ENCODE measurements at regions not wholly inside any gene's neighbourhood (a gene's known extent, or its start where the extent isn't known, plus 50 kb on each side); places are given as distances from the start of the nearest gene placed in this dataset.

GRCh38 chr19:30880151-30880550 is 469.1 kb downstream of the TSHZ3 start:
- Histone ChIP-seq H3K4me1 (replicated peaks in 1 of 4; ENCODE audit: control insufficient read depth in 3 of 4, insufficient read depth in 4 of 4, low read length in 3 of 4) (no peaks in the 10 kb centered on the region), H3K18ac (ENCODE audit: extremely low read depth, low read length) (no peak overlapping the region), H3K14ac (ENCODE audit: insufficient read length) (no peak overlapping the region), H4K20me1 (replicated peaks in 1 of 2; ENCODE audit: control insufficient read depth in 1 of 2, insufficient read depth in 2 of 2, low read length in 2 of 2) (no peaks in the 10 kb centered on the region), H3K23ac (ENCODE audit: insufficient read length) (no peak overlapping the region), H3K23me2 (ENCODE audit: low read depth, low read length) (no peaks in the 10 kb centered on the region), H2BK15ac (ENCODE audit: low read length) (no peak overlapping the region), H2AK5ac (ENCODE audit: low read depth, low read length) (no peak overlapping the region), H3K9me3 (ENCODE audit: insufficient read depth in 2 of 2, low read depth in 1 of 2, low read length in 1 of 2) (0 out of 4 replicates have a peak, but pooled peaks cover 0 to 2% of the 10 kb centered on the region in 2 experiments), H4K8ac (ENCODE audit: extremely low read depth, insufficient read depth, low read length) (no peak overlapping the region), H3K4me2 (ENCODE audit: insufficient read depth in 1 of 2, low read depth in 2 of 2, low read length in 2 of 2) (no peak overlapping the region), H2BK20ac (ENCODE audit: low read length) (no peak overlapping the region), H3K9ac (replicated peaks in 1 of 4; ENCODE audit: extremely low read depth in 1 of 4, low read depth in 3 of 4, low read length in 3 of 4) (no peak overlapping the region), H3K27me3 (replicated peaks in 1 of 4; ENCODE audit: control insufficient read depth in 3 of 4, extremely low read depth in 1 of 4, insufficient read depth in 3 of 4, low read length in 3 of 4) (no peaks in the 10 kb centered on the region), H4K91ac (replicated peaks; ENCODE audit: insufficient read length, low read length) (no peak overlapping the region), H4K5ac (ENCODE audit: insufficient read length, low read depth, low read length) (no peak overlapping the region), H2BK120ac (replicated peaks; ENCODE audit: low read depth, low read length) (no peak overlapping the region), H3K4me3 (ENCODE audit: extremely low read depth in 1 of 4, insufficient read depth in 2 of 4, low read depth in 3 of 4, low read length in 4 of 4) (no peak overlapping the region), H3K56ac (replicated peaks; ENCODE audit: insufficient read length, low read depth, low read length) (no peak overlapping the region), H3K79me2 (ENCODE audit: control insufficient read depth in 1 of 2, insufficient read depth in 2 of 2, low read length in 2 of 2) (no peaks in the 10 kb centered on the region), H2AFZ (ENCODE audit: low read length) (no peak overlapping the region), H3K36me3 (ENCODE audit: control insufficient read depth in 2 of 4, insufficient read depth in 4 of 4, low read length in 3 of 4) (no peaks in the 10 kb centered on the region), H2BK5ac (ENCODE audit: low read depth, low read length) (no peak overlapping the region), H3K27ac (ENCODE audit: low read depth, low read length) (no peak overlapping the region), H3K4ac (replicated peaks; ENCODE audit: insufficient read length, low read depth, low read length) (no peak overlapping the region), H3K79me1 (ENCODE audit: low read depth, low read length) (no peaks in the 10 kb centered on the region), H2BK12ac (ENCODE audit: low read depth, low read length) (no peak overlapping the region)
- CTCF ChIA-PET (ENCODE audit: partially characterized antibody), result no interaction called here
- no peak for DNase-seq (ENCODE audit: low read depth in 1 of 2, low spot score in 2 of 2)
- POLR2A ChIA-PET (ENCODE audit: partially characterized antibody), result no interaction called here
- 96% methylated on average over 4 of the region's 4 CpGs; no CpG with 5 or more reads in 1 of the 2 experiments for WGBS, 2 experiments (ENCODE audit: extremely low coverage in 1 of 2, insufficient coverage in 1 of 2, insufficient read length in 1 of 2, insufficient replicate concordance in 2 of 2, low coverage in 1 of 2, low lambda C conversion rate in 2 of 2, missing lambda C conversion rate in 1 of 2)
- no peak for FAIRE-seq
- no peak for TF ChIP-seq ASH2L (IDR thresholded peaks at IDR 0.05; ENCODE audit: low read length)
- TF ChIP-seq RXRA (IDR thresholded peaks at IDR 0.05; ENCODE audit: insufficient read depth, low read depth, low read length), result no peak
- TF ChIP-seq NANOG (IDR thresholded peaks at IDR 0.05; ENCODE audit: insufficient read depth, low read depth, low read length, poor library complexity, severe bottlenecking), result no peak
- no peak for TF ChIP-seq CHD1 (IDR thresholded peaks at IDR 0.05; ENCODE audit: low read depth, low read length)
- no peak for TF ChIP-seq SIX5 (IDR thresholded peaks at IDR 0.05; ENCODE audit: low read depth, low read length)
- no peak for TF ChIP-seq RAD21 (IDR thresholded peaks at IDR 0.05 in 1 of 2, conservative IDR thresholded peaks at IDR 0.05 in 1 of 2; ENCODE audit: low read depth in 2 of 2, low read length in 2 of 2)
- TF ChIP-seq TEAD4 (IDR thresholded peaks at IDR 0.05; ENCODE audit: low read depth, low read length), result no peak
- TF ChIP-seq GTF2F1 (IDR thresholded peaks at IDR 0.05; ENCODE audit: borderline replicate concordance, low read depth, low read length), result no peak
- no peak for TF ChIP-seq CBX5 (IDR thresholded peaks at IDR 0.05; ENCODE audit: low read depth, low read length)
